Erythroblast (primary cell): ENCODE measurements at regions not wholly inside any gene's neighbourhood (a gene's known extent, or its start where the extent isn't known, plus 50 kb on each side); places are given as distances from the start of the nearest gene placed in this dataset.
"Not testable (repeated sequence)": the region's sequence is repeated elsewhere in the genome, so short reads cannot be mapped to it uniquely, and the experiment has no call there.

Experiments used
- DNase-seq, 2 experiments: peaks; one replicate each; lab custom pipeline; 2025; lab: John Stamatoyannopoulos, UW
- GATA1 ChIP-seq: IDR thresholded peaks from 2 replicates; pipeline ENCODE4 v1.6.1; 2011; ENCODE audit warnings: low read depth, mild to moderate bottlenecking, control low read depth, low read length, moderate library complexity
- POLR2A ChIP-seq: IDR thresholded peaks from 2 replicates; pipeline ENCODE4 v1.6.1; 2011; ENCODE audit warnings: mild to moderate bottlenecking, low read length

DNA sequence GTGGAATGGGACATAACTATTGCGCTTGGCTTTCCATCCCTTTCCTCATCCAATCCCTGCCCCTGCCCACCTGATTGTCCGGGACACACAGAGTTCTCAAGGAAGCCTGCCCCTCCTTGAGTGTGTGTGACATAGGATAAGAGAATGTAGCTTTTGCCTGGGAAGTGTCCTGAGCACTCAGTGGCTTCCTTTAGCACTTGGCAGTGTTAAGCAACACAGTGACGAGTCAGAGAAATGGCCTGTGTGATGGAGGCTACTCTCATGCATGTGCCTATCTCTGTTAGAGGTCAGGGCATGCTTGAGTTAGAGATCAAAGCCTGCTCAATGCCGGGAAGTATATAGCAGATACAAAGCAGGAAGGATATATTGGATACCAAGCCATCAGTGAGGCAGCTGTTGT, 289.5 kb downstream of the SIPA1L2 start:
- TF ChIP-seq GATA1: no peak
- no peak for TF ChIP-seq POLR2A
- no peak for DNase-seq

DNA sequence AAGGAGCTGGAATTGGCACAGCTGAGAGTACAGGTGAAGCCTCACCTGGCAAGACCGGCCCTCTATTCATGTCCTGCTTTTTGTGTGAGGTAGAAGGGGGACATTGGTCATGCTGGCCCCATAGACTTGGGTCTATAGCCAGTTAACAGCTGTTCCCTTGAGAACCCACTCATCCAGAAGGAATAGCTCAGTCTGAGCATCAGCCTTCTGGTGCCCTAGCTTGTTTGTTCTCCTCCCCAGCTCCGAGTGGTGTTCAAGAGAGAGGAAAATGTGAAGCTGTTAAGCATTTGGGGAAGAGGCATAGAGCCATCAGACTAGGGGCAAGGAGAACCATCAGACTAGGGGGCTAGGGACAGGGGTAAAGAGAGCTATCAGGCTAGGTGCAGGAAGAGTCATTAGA, 290.9 kb downstream of the SIPA1L2 start:
- TF ChIP-seq GATA1 (no peak), POLR2A (no peak)

GRCh38 chr1:232335741-232336293, 294.1 kb downstream of the SIPA1L2 start:
- TF ChIP-seq GATA1 (no peak), POLR2A (no peak)
- DNase-seq: no peak

More for the DNA sequence above, 290.9 kb downstream of the SIPA1L2 start:
- no peak for DNase-seq

GRCh38 chr1:232335261-232335660, 294.7 kb downstream of the SIPA1L2 start:
- no peak for DNase-seq
- no peak for TF ChIP-seq GATA1
- TF ChIP-seq POLR2A: no peak

DNA sequence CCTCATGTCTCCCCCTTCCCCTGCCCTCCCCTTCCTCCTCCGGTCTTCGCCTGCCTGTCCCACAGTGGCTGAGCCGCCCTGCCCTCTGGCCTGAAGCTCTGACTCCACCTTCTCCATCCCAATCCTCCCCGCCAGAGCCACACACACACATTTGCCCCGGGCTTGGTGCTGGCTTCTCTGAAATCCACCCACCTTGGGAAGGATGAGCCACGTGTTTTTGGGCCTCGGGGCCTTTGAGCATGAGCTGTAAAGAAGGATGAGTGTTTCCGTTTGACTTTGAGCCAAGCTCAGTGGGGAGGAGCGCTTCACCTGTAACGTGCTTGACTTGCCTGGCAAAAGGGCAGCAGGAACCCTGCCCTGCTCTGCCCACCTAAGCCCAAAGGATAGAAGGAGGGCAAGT, 295.1 kb downstream of the SIPA1L2 start:
- no peak for TF ChIP-seq GATA1
- TF ChIP-seq POLR2A: no peak
- no peak for DNase-seq

DNA sequence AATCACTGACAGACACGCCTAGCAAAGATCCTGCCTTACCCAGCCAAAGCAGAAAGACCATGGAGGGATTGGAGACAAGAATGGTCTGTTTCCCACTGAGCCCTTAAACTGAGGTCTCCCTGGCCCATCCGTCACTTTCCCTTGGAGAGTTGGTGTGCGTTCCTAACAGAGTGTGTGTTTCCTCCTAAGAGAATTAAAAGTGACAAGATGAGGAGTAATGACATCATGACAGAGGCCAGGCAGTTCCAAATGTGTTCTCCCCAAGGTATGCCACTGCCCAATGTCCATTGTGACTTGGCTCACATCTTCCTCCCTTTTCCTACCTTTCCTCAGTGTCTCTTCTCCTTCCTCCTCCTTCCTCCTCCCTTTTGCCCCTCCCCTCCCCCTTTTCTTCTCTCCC, 295.7 kb downstream of the SIPA1L2 start:
- no peak for TF ChIP-seq GATA1
- no peak for TF ChIP-seq POLR2A
- no peak for DNase-seq

- no peak for DNase-seq
- TF ChIP-seq GATA1: no peak
- no peak for TF ChIP-seq POLR2A
Observed at GRCh38 chr1:232333419-232333767, 296.5 kb downstream of the SIPA1L2 start.

GRCh38 chr1:232332710-232333418, 297.1 kb downstream of the SIPA1L2 start:
- not testable (repeated sequence) for DNase-seq

DNA sequence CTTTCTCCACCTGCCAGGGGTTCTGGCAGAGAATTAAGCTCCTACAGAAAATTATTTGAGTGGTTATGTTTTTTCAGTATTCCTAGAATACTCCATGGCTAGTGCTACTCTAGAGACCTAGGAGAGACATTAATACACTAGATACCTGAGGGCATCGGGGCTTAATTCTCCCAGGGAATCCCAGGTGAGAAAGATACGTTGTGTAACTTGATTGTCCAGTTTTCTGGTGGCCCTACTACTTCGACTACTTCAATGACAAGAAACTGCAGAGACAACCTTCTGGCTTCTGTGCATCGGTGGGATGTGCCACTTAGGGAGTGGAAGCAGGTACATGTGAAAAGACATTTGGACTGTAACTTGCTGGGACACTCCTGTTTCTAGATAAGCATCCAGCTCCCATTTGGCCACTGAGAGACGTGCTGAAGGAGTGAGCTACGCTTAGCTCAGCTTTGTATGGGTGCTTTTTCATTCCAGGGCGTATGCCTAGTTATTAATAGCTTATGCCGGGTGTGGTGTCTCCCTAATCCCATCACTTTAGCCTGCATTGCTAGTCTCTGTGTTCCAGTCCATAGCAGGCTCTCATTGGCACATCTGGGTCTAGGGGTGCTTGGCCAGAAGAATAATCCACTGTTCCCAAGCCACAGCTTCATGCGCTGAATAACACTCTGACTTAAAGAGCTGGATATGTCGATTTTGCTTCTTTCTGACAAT, 300.7 kb downstream of the SIPA1L2 start:
- TF ChIP-seq GATA1 (no peak), POLR2A (no peak)

GRCh38 chr1:232328486-232329102, 301.3 kb downstream of the SIPA1L2 start:
- no peak for DNase-seq
- TF ChIP-seq GATA1: no peak
- no peak for TF ChIP-seq POLR2A

More for the DNA sequence above, 300.7 kb downstream of the SIPA1L2 start:
- no peak for DNase-seq

DNA sequence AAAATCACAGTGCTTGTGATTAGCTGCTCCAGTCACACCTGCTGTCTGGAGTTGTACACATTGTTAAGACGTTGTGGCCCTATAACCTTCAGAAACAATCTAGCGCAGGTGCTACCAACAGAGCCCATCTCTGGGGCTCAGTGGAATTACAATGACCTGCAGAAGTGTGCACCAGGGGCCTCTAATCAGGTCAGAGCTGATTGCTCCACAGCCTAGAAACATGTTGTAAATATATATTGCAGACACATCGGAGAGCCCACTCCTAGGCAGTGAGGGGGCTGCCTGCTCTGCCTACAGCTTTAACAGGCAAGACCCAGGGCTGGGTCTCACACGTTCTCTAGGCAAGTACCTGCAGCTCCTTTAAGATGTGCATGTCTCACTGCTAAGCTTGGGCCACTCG, 302.0 kb downstream of the SIPA1L2 start:
- no peak for TF ChIP-seq POLR2A
- TF ChIP-seq GATA1: no peak
- DNase-seq: no peak

DNA sequence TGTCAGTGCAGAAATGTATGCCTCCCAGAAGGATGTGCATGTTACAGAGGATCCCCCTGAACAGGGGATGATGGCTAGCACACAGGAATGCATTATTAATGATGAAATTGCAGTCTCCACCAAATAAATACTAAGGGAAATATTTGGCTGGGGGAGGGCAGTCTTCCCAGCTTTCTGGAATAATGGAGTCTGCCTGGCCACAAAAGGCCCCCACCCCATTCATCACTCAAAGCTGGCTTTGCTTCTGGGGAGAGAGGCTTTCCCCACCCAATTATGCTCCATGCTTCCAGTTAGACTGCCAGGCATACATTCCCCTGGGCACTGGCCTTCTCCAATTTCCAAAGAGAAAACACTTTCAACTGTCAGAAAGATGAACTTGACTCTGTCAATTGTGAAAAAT, 302.7 kb downstream of the SIPA1L2 start:
- TF ChIP-seq POLR2A: no peak
- DNase-seq: no peak

- no peak for DNase-seq
- no peak for TF ChIP-seq GATA1
Observed at GRCh38 chr1:232322162-232322734, 307.7 kb downstream of the SIPA1L2 start.

- TF ChIP-seq POLR2A (no peak), GATA1 (no peak)
- DNase-seq: no peak
Observed at GRCh38 chr1:232319518-232320210, 310.3 kb downstream of the SIPA1L2 start.
